Endodermal cell (in vitro differentiated cells): ENCODE measurements at regions not wholly inside any gene's neighbourhood (a gene's known extent, or its start where the extent isn't known, plus 50 kb on each side); places are given as distances from the start of the nearest gene placed in this dataset.

ENCODE experiments used
- DNase-seq: peaks from one replicate; pipeline ENCODE4 v3.0.0-alpha.2; 2017
- H3K27ac ChIP-seq: 2 replicates; pipeline ENCODE4 v1.5.1; 2013; ENCODE audit warnings: mild to moderate bottlenecking, low read depth, low read length, moderate library complexity
- H3K27me3 ChIP-seq: 2 replicates; pipeline ENCODE4 v1.6.1; 2013; ENCODE audit warnings: mild to moderate bottlenecking, low read length, moderate library complexity; ENCODE audit not compliant: insufficient read depth, control insufficient read depth, poor library complexity, severe bottlenecking
- H3K36me3 ChIP-seq: 2 replicates; pipeline ENCODE4 v1.7.0; 2013; ENCODE audit warnings: mild to moderate bottlenecking, low read length, moderate library complexity; ENCODE audit not compliant: control insufficient read depth, insufficient read depth
- H3K4me1 ChIP-seq: one replicate; pipeline ENCODE4 v1.7.0; 2013; ENCODE audit warnings: low read length; ENCODE audit not compliant: control insufficient read depth, insufficient read depth
- H3K4me3 ChIP-seq: 2 replicates; pipeline ENCODE4 v1.5.1; 2013; ENCODE audit warnings: mild to moderate bottlenecking, low read length, moderate library complexity
- H3K9ac ChIP-seq: 2 replicates; pipeline ENCODE4 v1.6.1; 2013; ENCODE audit warnings: mild to moderate bottlenecking, low read length, moderate library complexity; ENCODE audit not compliant: poor library complexity, severe bottlenecking; ENCODE audit errors: extremely low read depth
- H3K9me3 ChIP-seq: 2 replicates; pipeline ENCODE4 v1.6.1; 2013; ENCODE audit warnings: mild to moderate bottlenecking, low read length, moderate library complexity; ENCODE audit not compliant: control insufficient read depth
- H3K27ac Mint-ChIP-seq: 2 replicates; pipeline ENCODE4 v1.8.0; 2020; ENCODE audit warnings: mixed read lengths
- H3K27me3 Mint-ChIP-seq: 2 replicates; pipeline ENCODE4 v1.8.0; 2021; ENCODE audit warnings: mild to moderate bottlenecking, mixed read lengths; ENCODE audit not compliant: insufficient read depth
- H3K36me3 Mint-ChIP-seq: 2 replicates; pipeline ENCODE4 v1.8.0; 2020; ENCODE audit warnings: low read depth, mixed read lengths
- H3K4me1 Mint-ChIP-seq: 2 replicates; pipeline ENCODE4 v1.8.0; 2020; ENCODE audit warnings: mixed read lengths
- H3K4me3 Mint-ChIP-seq: 2 replicates; pipeline ENCODE4 v1.8.0; 2020; ENCODE audit warnings: mild to moderate bottlenecking, moderate library complexity, mixed read lengths
- H3K9me3 Mint-ChIP-seq: 2 replicates; pipeline ENCODE4 v1.8.0; 2020; ENCODE audit warnings: mild to moderate bottlenecking, mixed read lengths
- CTCF ChIP-seq: fragments of 200-600 bp; sonication (generic); conservative IDR thresholded peaks from 2 replicates; pipeline ENCODE4 v1.5.0; 2021; ENCODE audit warnings: antibody characterized with exemption, mild to moderate bottlenecking
- whole genome bisulfite sequencing, 2 experiments: methylation state at CpG; one replicate each; pipeline versions ENCODE4 v1.1.5 to v1.1.7; 2013; ENCODE audit warnings: missing lambda C conversion rate in 2 of 2, mixed read lengths in 1 of 2; ENCODE audit not compliant: insufficient coverage in 1 of 2, insufficient read length in 1 of 2; 5-methylcytosine and 5-hydroxymethylcytosine counted together

GRCh38 chr14:25350802-25351201, 300.9 kb upstream of the STXBP6 start:
- Histone ChIP-seq H3K9ac (no peak overlapping the region), H3K9me3 (no peaks in the 10 kb centered on the region), H3K27me3 (no peaks in the 10 kb centered on the region), H3K4me3 (no peak overlapping the region), H3K36me3 (no peaks in the 10 kb centered on the region), H3K27ac (no peak overlapping the region), H3K4me1 (no peaks in the 10 kb centered on the region)
- H3K36me3 Mint-ChIP-seq, result no peaks in the 10 kb centered on the region
- H3K27ac Mint-ChIP-seq, result no peak overlapping the region
- DNase-seq, result no peak
- no peak overlapping the region for H3K4me3 Mint-ChIP-seq
- no peaks in the 10 kb centered on the region for H3K27me3 Mint-ChIP-seq
- no peaks in the 10 kb centered on the region for H3K4me1 Mint-ChIP-seq
- WGBS, 2 experiments, result 86 to 94% methylated on average over 4 of the region's 4 CpGs
- H3K9me3 Mint-ChIP-seq, result peaks cover 8% of the 10 kb centered on the region
- TF ChIP-seq CTCF, result no peak

- H3K4me3 ChIP-seq, result no peak overlapping the region
- H3K9me3 Mint-ChIP-seq, result peaks cover 12% of the 10 kb centered on the region
Observed at GRCh38 chr14:25350021-25350420, 300.1 kb upstream of the STXBP6 start.

GRCh38 chr14:25349269-25349668, 299.3 kb upstream of the STXBP6 start:
- H3K4me3 ChIP-seq, result no peak overlapping the region
- H3K4me1 ChIP-seq, result no peaks in the 10 kb centered on the region
- no peak overlapping the region for H3K27ac Mint-ChIP-seq
- no peaks in the 10 kb centered on the region for H3K27me3 Mint-ChIP-seq
- H3K27ac ChIP-seq, result no peak overlapping the region
- H3K9ac ChIP-seq, result no peak overlapping the region
- no peaks in the 10 kb centered on the region for H3K36me3 ChIP-seq
- H3K4me1 Mint-ChIP-seq, result no peaks in the 10 kb centered on the region
- H3K27me3 ChIP-seq, result no peaks in the 10 kb centered on the region
- H3K9me3 Mint-ChIP-seq, result peaks cover 20% of the 10 kb centered on the region
- no peak overlapping the region for H3K4me3 Mint-ChIP-seq
- no peaks in the 10 kb centered on the region for H3K9me3 ChIP-seq
- WGBS, 2 experiments, result 78 to 90% methylated on average over 1 of the region's 1 CpG
- DNase-seq, result no peak
- TF ChIP-seq CTCF, result no peak
- no peaks in the 10 kb centered on the region for H3K36me3 Mint-ChIP-seq

More at GRCh38 chr14:25350021-25350420, 300.1 kb upstream of the STXBP6 start:
- Histone ChIP-seq H3K9me3 (no peaks in the 10 kb centered on the region), H3K36me3 (no peaks in the 10 kb centered on the region), H3K27me3 (no peaks in the 10 kb centered on the region), H3K27ac (no peak overlapping the region), H3K4me1 (no peaks in the 10 kb centered on the region), H3K9ac (no peak overlapping the region)
- WGBS, 2 experiments, result 96% methylated on average over 3 of the region's 3 CpGs; no CpG with 5 or more reads in 1 of the 2 experiments
- TF ChIP-seq CTCF, result no peak
- H3K27ac Mint-ChIP-seq, result no peak overlapping the region
- H3K4me1 Mint-ChIP-seq, result no peaks in the 10 kb centered on the region
- no peak for DNase-seq
- no peaks in the 10 kb centered on the region for H3K27me3 Mint-ChIP-seq
- no peaks in the 10 kb centered on the region for H3K36me3 Mint-ChIP-seq
- H3K4me3 Mint-ChIP-seq, result no peak overlapping the region
